SKM-1 treated with dmso at 0.1 percent for 144 hours (cell line): ENCODE measurements at regions not wholly inside any gene's neighbourhood (a gene's known extent, or its start where the extent isn't known, plus 50 kb on each side); places are given as distances from the start of the nearest gene placed in this dataset.
"Not testable (repeated sequence)": the region's sequence is repeated elsewhere in the genome, so short reads cannot be mapped to it uniquely, and the experiment has no call there.

Experiments
- DNase-seq: peaks from one replicate; lab custom pipeline; 2025; ENCODE audit not compliant: unreplicated experiment; lab: John Stamatoyannopoulos, UW

DNA sequence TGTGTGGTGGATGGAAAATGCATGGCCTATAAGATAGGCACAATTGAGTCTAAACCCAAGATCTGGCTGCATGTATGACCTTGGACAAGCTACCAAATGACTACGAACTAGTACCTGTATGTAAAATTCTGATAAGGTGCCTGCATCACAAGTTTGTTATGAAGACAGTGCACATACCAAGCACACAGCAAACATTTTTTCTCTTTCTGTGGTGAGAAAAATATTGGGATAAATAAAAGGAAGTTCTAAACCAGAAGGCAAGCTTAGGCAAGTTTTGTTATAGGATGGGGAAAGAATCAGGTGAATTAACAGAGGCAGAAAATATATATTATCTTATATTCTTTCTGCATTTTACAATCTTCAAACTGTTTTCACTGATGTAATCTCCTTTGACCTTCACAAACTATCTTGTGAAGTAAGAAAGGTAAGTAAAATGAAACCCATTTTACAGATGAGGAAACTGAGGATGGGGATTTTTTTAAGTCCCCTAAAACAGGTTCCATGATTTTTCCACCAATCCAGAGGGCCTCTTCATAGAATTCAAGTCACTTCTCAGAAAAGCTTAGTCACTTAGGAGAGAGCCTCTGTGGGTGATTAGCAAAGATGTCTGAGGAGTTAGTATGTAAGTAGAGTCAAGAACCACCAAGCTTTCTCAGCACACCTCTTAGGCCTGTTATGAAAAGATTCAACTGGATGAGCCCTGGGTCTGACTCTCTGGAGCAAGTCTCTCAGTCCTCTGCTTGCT lies 132.0 kb upstream of the RAP1B start:
- DNase-seq, result no peak

DNA sequence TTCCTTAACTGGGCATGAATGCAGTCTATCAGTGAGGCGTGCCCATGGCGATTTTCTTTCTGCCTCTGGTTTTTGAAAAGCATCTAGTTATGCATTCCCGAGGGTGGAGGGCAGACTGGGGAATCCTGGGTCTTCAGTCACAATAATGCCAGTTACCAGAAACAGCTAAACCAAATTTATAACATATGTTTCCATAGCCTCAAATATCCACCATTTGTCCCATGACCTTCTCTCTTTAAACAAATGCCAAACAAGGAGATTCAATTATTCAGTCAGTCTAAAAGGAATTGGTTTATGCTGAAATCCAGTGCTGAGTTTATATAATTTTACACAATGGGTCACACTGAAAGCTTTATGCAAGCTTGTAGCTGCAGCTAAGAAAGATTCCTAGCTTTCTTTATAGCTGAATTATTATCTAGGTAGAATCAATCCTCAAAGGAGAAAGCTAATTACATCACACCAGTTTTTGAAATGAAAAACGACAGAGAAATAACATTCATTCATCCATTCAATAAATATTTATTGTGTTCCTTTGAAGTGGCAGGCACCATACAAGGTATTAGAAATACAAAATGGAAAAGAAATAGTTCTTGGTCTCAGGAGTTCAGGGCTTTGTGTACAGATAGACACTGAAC lies 131.3 kb upstream of the RAP1B start:
- no peak for DNase-seq

- DNase-seq, result no peak
Measured at GRCh38 chr12:68479896-68480291, 130.8 kb upstream of the RAP1B start.

- no peak for DNase-seq
Measured at GRCh38 chr12:68480526-68480925, 130.2 kb upstream of the RAP1B start.

DNA sequence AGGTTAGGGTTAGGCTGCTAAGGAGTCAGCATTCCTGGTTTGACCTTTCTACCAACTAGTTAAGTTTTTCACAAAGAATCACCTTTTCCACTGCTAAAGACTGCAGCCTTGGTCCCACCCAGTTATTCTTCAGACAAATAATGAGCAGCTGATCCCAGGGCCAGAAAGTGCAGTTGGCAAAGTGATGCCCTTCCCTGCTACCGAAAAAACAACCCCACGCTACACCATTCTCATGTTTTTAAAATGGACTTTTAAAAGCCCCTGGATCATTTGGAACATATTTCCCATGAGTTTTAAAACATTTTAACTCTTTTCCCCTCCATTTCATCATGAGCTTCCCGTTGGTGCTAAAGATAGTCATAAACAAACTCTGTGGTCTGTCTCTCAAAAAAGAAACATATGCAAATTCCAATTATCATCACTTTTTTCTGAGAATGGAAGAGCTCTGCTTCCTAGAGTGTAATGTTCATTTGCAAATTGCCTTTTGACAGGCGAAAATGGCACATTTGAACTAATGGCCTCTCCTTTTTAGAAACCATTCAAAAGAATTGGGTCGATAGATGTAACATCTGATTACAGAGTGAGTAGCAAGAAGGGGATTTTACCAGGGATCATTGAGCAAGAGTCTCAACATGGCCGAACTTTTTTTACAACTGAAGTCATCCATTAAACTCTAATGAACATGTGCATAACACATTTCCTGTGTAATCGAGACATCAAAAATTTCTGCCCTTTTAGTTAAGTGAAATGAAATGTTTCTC lies 129.3 kb upstream of the RAP1B start:
- DNase-seq, result no peak

- DNase-seq, result no peak
Measured at GRCh38 chr12:68482014-68482413, 128.7 kb upstream of the RAP1B start.

DNA sequence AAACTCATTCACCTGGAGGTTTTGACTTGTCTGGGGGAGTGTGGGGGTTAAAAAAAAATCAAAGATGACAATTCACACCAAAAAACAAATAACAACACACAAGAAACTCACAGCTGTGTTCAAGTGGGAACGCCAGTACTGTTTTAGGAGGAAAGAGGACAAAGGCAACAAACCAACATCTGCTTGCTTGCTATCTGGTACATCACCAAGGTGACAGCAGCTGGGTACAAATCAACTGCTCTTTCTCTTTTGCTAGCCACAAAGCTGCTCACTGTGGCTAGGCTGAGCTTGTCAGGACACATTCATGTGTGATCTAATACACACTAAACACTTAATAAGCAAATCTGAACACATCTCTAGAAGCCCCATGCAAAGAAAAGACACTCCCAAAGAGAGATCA lies 128.0 kb upstream of the RAP1B start:
- DNase-seq, result no peak

- DNase-seq, result no peak
Measured at GRCh38 chr12:68483592-68484383, 126.9 kb upstream of the RAP1B start.

DNA sequence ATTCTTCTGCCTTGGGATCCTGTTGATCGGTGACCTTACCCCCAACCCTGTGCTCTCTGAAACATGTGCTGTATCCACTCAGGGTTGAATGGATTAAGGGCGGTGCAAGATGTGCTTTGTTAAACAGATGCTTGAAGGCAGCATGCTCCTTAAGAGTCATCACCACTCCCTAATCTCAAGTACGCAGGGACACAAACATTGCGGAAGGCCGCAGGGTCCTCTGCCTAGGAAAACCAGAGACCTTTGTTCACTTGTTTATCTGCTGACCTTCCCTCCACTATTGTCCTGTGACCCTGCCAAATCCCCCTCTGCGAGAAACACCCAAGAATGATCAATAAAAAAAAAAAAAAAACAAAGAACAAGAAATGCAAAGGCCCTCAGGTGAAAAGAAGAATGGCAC lies 126.1 kb upstream of the RAP1B start:
- DNase-seq, result not testable (repeated sequence)

DNA sequence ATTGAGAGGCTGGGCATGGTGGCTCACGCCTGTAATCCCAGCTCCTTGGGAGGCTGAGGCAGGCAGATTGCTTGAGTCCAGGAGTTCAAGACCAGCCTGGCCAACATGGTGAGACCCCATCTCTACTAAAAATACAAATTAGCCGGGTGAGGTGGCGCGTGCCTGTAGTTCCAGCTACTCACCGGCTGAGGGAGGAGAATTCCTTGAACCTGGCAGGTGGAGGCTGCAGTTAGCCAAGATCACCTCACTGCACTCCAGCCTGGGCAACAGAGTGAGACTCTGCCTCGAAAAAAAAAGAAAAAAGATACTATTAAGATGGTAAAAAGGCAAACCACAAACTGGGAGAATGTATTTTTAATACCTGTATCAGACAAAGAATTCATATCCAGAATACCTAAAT lies 124.2 kb upstream of the RAP1B start:
- not testable (repeated sequence) for DNase-seq

DNA sequence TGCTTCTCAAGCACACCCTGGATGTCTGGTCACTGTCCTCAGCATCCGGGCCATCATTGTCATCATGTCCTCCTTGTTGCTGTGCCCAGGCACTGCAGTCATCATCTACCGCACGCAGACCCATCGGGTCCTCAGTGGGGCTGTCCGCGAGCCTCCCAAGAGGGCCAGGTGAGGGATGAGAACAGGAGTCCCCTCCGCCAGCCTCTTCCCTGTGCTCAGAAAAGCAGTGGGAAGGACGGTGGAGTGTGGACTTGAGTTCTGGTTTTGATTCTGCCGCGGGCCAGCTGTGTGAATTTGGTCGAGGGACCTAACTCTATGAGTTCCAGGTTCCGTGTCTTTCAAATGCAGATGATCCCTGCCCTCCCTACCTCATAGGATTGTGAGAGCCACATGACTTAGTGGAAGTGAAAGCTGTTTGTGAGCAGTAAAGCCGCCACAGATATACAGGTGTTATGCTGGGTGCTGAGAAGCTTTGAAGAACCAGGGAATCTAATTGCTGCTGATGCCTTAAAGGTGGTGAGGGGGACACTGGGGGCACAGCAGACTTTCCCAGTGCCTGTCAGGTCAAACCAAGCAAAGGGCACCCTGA lies 122.9 kb upstream of the RAP1B start:
- DNase-seq, result no peak

DNA sequence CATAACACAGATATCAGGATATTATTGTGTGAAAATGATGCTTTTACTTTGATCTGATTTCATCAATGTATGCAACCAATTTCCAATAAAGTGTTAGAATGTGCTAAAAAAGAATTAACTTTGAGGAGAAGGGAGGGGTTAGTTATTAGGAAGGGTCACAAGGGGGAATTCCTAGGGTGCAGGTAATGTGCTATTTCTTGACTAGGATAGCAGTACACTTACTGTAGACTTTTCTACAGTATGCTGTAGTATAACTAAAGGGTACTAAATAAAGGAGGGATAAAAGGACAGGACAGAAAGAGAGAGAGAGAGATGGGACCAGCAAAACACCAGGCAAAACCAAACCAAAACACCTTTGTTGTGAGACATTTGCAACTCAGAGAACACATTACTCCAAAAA lies 121.4 kb upstream of the RAP1B start:
- no peak for DNase-seq

- no peak for DNase-seq
Measured at GRCh38 chr12:68490476-68490875, 120.2 kb upstream of the RAP1B start.

GRCh38 chr12:68491204-68491960 lies 119.3 kb upstream of the RAP1B start:
- DNase-seq, result no peak

DNA sequence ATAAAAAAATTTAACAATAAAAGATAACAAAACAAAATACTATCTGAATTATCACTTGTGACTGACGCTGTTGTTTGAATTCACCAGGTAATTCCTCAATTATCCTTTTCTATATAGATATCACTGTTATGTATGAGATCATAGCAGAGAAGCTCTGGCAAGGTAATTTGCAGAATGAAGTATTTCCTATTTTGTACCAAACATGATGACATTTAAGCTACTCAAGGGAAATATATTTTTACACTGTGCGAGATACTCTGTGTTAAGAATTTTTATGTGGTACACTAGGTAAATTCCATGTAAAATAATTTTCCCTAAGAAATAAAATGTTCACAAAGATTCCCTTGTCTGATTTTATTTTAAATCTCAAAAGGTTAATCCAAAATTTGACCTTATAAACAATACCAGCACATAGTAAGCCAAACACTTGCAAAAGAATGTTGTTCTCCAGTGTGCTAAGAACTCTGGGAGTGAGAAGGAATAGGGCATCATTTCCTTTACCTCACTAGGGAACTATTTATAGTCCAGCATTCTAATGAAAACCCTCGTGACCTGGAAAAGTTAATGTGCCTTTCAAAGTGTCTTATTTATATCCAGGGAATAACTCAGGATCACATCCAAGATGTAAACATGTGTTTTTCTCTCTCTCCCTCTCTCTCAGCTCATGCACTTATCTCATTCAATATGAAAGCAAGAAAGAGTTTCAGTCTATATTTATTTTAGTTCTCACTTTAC lies 115.2 kb upstream of the RAP1B start:
- DNase-seq, result no peak

DNA sequence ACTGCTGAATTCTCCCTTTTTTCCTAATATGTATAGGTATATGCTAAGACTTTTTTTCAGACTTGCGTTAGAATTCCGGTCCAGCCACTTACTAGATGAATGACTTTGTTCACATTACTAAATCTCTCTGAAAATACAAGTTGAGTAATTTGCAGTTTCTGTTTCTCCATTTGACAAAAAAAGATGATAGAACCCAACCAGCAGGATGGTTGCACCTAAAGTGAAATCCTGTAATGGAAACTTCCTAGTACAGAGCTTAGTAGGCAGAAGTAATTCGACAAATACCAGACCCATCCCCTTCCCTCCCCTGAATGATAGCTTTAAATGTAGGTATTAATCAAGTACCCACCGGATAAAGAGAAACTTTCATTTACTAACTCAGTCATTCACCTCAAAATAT lies 113.6 kb upstream of the RAP1B start:
- no peak for DNase-seq

DNA sequence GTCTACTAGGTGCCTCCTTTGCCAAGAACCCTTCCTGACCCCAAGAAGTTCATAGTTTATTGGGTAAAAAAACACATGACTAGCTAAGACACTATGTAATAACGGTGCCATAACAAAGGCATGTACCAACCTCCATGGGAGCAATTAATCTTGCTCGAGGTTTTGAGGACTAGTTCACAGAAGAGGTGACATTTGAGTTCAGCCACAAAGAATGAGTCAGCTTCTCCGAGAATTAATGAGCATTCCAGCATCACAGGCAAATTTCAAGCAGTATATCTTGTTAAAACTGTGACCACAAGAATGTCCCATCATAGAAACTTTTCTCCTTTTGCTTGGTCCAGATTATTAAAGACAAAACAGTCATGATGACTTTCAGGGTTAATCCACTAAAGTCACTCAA lies 113.0 kb upstream of the RAP1B start:
- DNase-seq, result no peak

DNA sequence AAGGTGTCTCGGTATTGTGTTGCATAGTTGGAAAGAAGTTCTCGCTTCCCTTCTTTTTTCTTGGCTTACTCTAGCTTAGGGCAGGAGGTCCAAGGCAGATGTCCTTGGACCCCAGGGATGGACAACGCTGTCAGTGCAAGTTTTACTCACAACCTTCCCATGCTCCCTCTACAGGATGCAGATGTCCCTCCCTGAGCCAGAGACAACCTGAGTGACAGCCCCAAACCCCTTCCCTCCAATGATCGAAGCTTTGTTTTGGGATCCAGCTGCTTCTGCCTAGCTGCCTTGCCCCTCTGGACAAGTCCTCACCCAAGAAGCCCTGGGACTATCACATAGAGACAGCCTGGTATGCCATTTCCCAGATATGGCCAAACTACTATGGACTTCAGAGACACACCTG lies 112.0 kb upstream of the RAP1B start:
- DNase-seq, result no peak

DNA sequence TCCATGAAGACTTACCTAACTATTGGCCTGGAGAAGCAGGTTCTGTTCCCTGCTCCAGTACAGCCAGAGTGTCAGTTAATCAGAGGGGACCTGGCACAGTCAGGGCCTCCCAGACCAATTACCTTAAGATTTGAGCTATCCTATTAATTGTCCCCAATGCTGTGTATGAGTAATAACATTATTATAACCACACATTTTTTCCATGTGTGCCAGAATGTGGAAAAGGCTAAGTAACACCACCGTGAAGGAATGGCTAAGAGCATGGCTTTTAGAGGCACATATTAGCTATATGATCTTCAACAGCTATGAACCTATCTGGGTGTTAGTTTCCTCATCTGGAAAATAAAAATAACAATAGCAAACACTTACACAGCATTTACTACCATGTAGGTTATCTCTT lies 111.1 kb upstream of the RAP1B start:
- DNase-seq, result no peak

GRCh38 chr12:68501226-68501625 lies 109.5 kb upstream of the RAP1B start:
- no peak for DNase-seq
